ENCODE measurements at regions not wholly inside any gene's neighbourhood (a gene's known extent, or its start where the extent isn't known, plus 50 kb on each side); places are given as distances from the start of the nearest gene placed in this dataset.

DNA sequence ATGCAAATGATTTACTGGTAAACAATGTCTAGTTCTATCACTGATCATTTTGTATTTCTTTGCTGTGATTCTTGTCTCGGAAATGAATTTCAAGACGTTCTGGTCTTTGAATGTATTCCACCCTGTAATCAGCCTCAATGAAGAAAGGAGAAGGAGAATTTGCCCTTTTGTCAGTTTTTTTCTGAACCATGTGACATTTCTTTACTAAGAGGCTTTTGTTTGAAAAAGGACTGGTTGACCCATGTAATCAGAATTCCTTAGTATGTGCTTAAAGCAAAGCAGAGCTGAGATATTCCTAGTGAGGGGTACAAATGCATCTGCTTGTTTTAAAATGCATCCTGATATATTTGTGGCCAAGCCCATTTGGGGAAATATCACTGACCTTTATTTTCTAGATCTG is 581.6 kb downstream of the ETV1 start (continued):
- TF ChIP-seq, protein P1, sequence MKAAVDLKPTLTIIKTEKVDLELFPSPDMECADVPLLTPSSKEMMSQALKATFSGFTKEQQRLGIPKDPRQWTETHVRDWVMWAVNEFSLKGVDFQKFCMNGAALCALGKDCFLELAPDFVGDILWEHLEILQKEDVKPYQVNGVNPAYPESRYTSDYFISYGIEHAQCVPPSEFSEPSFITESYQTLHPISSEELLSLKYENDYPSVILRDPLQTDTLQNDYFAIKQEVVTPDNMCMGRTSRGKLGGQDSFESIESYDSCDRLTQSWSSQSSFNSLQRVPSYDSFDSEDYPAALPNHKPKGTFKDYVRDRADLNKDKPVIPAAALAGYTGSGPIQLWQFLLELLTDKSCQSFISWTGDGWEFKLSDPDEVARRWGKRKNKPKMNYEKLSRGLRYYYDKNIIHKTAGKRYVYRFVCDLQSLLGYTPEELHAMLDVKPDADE (IDR thresholded peaks at IDR 0.05): no peak
- TF ChIP-seq NANOG (IDR thresholded peaks at IDR 0.05; ENCODE audit: borderline replicate concordance): no peak

GRCh38 chr7:13411151-13411550 is 578.3 kb downstream of the ETV1 start:
- H3K9me3 Mint-ChIP-seq: no peaks in the 10 kb centered on the region
- H3K36me3 Mint-ChIP-seq (ENCODE audit: low read depth): no peaks in the 10 kb centered on the region
- no peaks in the 10 kb centered on the region for H4K20me1 ChIP-seq (replicated peaks; ENCODE audit: insufficient read depth)
- no peak overlapping the region for H2AFZ ChIP-seq
- DNase-seq (ENCODE audit: low spot score) (no peak), ATAC-seq (no peak)
- H3K4me1 ChIP-seq (ENCODE audit: insufficient read depth): no peaks in the 10 kb centered on the region
- peaks cover 3% of the 10 kb centered on the region for H3K27me3 Mint-ChIP-seq (ENCODE audit: insufficient read depth, low read depth, poor library complexity)
- no peaks in the 10 kb centered on the region for H3K36me3 ChIP-seq (ENCODE audit: insufficient read depth)
- no peak overlapping the region for H3K27ac Mint-ChIP-seq
- H3K27ac ChIP-seq (ENCODE audit: low read depth): no peak overlapping the region
- no peaks in the 10 kb centered on the region for H3F3A ChIP-seq (replicated peaks; ENCODE audit: low read depth)
- H3K4me3 Mint-ChIP-seq: no peak overlapping the region
- no peak overlapping the region for H3K4me2 ChIP-seq
- H3K4me1 Mint-ChIP-seq: no peaks in the 10 kb centered on the region
- TF ChIP-seq, protein P2, sequence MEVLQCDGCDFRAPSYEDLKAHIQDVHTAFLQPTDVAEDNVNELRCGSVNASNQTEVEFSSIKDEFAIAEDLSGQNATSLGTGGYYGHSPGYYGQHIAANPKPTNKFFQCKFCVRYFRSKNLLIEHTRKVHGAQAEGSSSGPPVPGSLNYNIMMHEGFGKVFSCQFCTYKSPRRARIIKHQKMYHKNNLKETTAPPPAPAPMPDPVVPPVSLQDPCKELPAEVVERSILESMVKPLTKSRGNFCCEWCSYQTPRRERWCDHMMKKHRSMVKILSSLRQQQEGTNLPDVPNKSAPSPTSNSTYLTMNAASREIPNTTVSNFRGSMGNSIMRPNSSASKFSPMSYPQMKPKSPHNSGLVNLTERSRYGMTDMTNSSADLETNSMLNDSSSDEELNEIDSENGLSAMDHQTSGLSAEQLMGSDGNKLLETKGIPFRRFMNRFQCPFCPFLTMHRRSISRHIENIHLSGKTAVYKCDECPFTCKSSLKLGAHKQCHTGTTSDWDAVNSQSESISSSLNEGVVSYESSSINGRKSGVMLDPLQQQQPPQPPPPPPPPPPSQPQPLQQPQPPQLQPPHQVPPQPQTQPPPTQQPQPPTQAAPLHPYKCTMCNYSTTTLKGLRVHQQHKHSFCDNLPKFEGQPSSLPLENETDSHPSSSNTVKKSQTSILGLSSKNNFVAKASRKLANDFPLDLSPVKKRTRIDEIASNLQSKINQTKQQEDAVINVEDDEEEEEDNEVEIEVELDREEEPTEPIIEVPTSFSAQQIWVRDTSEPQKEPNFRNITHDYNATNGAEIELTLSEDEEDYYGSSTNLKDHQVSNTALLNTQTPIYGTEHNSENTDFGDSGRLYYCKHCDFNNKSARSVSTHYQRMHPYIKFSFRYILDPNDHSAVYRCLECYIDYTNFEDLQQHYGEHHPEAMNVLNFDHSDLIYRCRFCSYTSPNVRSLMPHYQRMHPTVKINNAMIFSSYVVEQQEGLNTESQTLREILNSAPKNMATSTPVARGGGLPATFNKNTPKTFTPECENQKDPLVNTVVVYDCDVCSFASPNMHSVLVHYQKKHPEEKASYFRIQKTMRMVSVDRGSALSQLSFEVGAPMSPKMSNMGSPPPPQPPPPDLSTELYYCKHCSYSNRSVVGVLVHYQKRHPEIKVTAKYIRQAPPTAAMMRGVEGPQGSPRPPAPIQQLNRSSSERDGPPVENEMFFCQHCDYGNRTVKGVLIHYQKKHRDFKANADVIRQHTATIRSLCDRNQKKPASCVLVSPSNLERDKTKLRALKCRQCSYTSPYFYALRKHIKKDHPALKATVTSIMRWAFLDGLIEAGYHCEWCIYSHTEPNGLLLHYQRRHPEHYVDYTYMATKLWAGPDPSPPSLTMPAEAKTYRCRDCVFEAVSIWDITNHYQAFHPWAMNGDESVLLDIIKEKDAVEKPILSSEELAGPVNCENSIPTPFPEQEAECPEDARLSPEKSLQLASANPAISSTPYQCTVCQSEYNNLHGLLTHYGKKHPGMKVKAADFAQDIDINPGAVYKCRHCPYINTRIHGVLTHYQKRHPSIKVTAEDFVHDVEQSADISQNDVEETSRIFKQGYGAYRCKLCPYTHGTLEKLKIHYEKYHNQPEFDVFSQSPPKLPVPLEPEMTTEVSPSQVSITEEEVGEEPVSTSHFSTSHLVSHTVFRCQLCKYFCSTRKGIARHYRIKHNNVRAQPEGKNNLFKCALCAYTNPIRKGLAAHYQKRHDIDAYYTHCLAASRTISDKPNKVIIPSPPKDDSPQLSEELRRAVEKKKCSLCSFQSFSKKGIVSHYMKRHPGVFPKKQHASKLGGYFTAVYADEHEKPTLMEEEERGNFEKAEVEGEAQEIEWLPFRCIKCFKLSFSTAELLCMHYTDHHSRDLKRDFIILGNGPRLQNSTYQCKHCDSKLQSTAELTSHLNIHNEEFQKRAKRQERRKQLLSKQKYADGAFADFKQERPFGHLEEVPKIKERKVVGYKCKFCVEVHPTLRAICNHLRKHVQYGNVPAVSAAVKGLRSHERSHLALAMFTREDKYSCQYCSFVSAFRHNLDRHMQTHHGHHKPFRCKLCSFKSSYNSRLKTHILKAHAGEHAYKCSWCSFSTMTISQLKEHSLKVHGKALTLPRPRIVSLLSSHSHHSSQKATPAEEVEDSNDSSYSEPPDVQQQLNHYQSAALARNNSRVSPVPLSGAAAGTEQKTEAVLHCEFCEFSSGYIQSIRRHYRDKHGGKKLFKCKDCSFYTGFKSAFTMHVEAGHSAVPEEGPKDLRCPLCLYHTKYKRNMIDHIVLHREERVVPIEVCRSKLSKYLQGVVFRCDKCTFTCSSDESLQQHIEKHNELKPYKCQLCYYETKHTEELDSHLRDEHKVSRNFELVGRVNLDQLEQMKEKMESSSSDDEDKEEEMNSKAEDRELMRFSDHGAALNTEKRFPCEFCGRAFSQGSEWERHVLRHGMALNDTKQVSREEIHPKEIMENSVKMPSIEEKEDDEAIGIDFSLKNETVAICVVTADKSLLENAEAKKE (CRISPR knock-in tag; IDR thresholded peaks at IDR 0.05): no peak
- TF ChIP-seq STAT1 (IDR thresholded peaks at IDR 0.05; ENCODE audit: unreplicated experiment) (no peak), CTCF (conservative IDR thresholded peaks at IDR 0.05; ENCODE audit: low read depth in 2 of 2) (peak; percentile 21 to 43; a peak in 2 of 4 replicates)
- H3K4me3 ChIP-seq: no peak overlapping the region
- no peaks in the 10 kb centered on the region for H3K9me2 ChIP-seq (ENCODE audit: insufficient read depth)
- H3K27me3 ChIP-seq (ENCODE audit: insufficient read depth): no peaks in the 10 kb centered on the region
- no peaks in the 10 kb centered on the region for H3K79me2 ChIP-seq (replicated peaks; ENCODE audit: insufficient read depth)

Measured in GM23338 (cell line).